Thyroid gland (tissue), 4 donors: ENCODE measurements at regions not wholly inside any gene's neighbourhood (a gene's known extent, or its start where the extent isn't known, plus 50 kb on each side); places are given as distances from the start of the nearest gene placed in this dataset.

Source experiments
- DNase-seq, 2 donors: peaks; one replicate each; pipeline ENCODE4 v3.0.0-alpha.2; 2019
- H3K27ac ChIP-seq, 3 donors: fragments of 200-600 bp; sonication (generic); 1 replicate in 2 of 3; 2 replicates in 1 of 3; pipeline ENCODE4 v1.5.1; 2016 to 2019; ENCODE audit warnings: mild to moderate bottlenecking in 1 of 3, moderate library complexity in 1 of 3
- H3K27me3 ChIP-seq: fragments of 200-600 bp; sonication (generic); one replicate; pipeline ENCODE4 v1.5.1; 2019
- H3K36me3 ChIP-seq, 2 donors: fragments of 200-600 bp; sonication (generic); one replicate each; pipeline ENCODE4 v1.5.1; 2016 to 2019
- H3K4me1 ChIP-seq, 2 donors: fragments of 200-600 bp; sonication (generic); one replicate each; pipeline ENCODE4 v1.5.1; 2017 to 2019
- H3K4me3 ChIP-seq, 3 donors: fragments of 200-600 bp; sonication (generic); replicated peaks in 1 of 3; 1 replicate in 2 of 3; 2 replicates in 1 of 3; pipeline ENCODE4 v1.5.1; 2016; ENCODE audit warnings: mild to moderate bottlenecking in 1 of 3
- H3K9me3 ChIP-seq: fragments of 200-600 bp; sonication (generic); one replicate; pipeline ENCODE4 v1.5.1; 2017
- CTCF ChIP-seq, 6 experiments: fragments of 200-600 bp in 3 of 6; fragments of 450-650 bp in 3 of 6; sonication (generic) in 3 of 6; IDR thresholded peaks; one replicate each; pipeline ENCODE4 v1.5.1; 2016 to 2019; ENCODE audit warnings: antibody characterized with exemption in 6 of 6, mild to moderate bottlenecking in 2 of 6, inconsistent platforms in 1 of 6, moderate library complexity in 1 of 6
- POLR2A ChIP-seq, 2 donors: fragments of 450-650 bp; IDR thresholded peaks; one replicate each; pipeline ENCODE4 v1.6.1; 2017; ENCODE audit warnings: antibody characterized with exemption in 2 of 2, mild to moderate bottlenecking in 2 of 2, moderate library complexity in 1 of 2
- WGBS, 2 donors: methylation state at CpG; one replicate each; pipeline ENCODE4 v1.1.5; 2017; 5-methylcytosine and 5-hydroxymethylcytosine counted together
- intact Hi-C: fragments of 100-400 bp; cut with DNase I; formaldehyde crosslinking; loops from one replicate; pipeline ENCODE4 v1.15.1; 2023

DNA sequence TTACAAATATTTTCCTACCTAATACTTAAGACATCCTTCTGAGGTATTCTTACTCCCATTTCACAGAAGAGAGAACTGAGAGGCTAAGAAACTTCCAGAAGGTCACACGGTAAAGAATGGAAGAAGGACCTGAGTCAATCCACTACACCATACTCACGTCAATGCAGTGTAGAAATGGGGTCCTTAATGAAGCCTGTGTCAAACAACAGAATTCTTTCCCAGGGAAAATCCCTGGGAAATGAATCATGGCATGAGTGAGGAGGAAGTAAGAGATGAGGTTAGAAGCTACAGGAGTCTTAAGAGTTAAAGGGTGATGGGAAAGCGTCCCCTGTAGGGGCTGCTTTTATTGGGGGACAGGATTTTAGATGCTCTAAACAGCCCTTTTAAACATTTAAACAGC lies 147.9 kb downstream of the C11orf91 start:
- Histone ChIP-seq H3K4me3 (no peak overlapping the region), H3K36me3 (no peaks in the 10 kb centered on the region), H3K27me3 (no peaks in the 10 kb centered on the region), H3K27ac (no peak overlapping the region), H3K9me3 (no peaks in the 10 kb centered on the region), H3K4me1 (no peaks in the 10 kb centered on the region)
- intact Hi-C loops: no loop called here
- no peak for TF ChIP-seq CTCF (IDR thresholded peaks at IDR 0.05)
- TF ChIP-seq POLR2A (IDR thresholded peaks at IDR 0.05): no peak
- DNase-seq: no peak
- 91 to 93% methylated on average over 3 of the region's 3 CpGs for WGBS, 2 donors

DNA sequence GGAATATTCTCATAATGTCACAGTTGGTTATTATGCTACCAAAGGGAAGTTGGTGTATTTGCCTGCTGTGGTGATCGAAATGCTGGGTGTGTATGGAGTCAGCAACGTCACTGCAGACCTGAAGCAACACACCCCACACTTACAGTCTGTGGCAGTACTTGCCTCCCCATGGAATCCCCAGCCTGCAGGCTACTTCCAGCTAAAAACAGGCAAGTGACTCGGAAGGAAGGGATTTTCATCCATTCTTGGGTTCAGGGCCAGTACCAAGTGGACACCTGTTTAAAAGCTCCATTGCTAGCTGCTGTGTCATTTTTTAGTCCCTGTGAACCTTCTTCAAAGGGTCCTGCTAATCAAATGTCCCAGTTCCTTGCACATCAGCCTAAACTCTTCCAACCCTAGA lies 149.6 kb downstream of the C11orf91 start:
- 89 to 100% methylated on average over 3 of the region's 3 CpGs for WGBS, 2 donors
- DNase-seq: no peak
- intact Hi-C loops: no loop called here
- no peak for TF ChIP-seq POLR2A (IDR thresholded peaks at IDR 0.05)
- no peak for TF ChIP-seq CTCF (IDR thresholded peaks at IDR 0.05)
- Histone ChIP-seq H3K4me1 (no peaks in the 10 kb centered on the region), H3K36me3 (no peaks in the 10 kb centered on the region), H3K9me3 (no peaks in the 10 kb centered on the region), H3K4me3 (no peak overlapping the region), H3K27ac (no peak overlapping the region), H3K27me3 (no peaks in the 10 kb centered on the region)

DNA sequence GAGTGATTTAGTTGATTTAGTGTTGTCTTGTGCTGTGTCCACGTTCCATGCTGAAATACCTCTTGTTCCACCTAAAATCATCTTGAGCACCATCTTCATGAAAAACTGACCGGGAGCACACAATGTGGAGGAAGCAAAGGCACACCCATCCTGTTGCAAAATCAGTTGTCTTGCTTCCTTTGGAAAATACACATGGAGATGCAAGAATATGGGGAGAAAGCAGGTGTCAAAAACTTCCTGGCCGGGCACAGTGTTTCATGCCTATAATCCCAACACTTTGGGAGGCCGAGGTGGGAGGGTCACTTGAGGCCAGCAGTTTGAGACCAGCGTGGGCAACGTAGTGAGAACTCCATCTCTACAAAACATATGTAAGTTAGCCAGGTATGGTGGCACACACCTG lies 151.1 kb downstream of the C11orf91 start:
- H3K4me3 ChIP-seq: no peak overlapping the region
- H3K9me3 ChIP-seq: no peaks in the 10 kb centered on the region
- no peak overlapping the region for H3K27ac ChIP-seq
- H3K27me3 ChIP-seq: no peaks in the 10 kb centered on the region
- no peaks in the 10 kb centered on the region for H3K4me1 ChIP-seq
- H3K36me3 ChIP-seq: no peaks in the 10 kb centered on the region
- TF ChIP-seq POLR2A (IDR thresholded peaks at IDR 0.05): no peak
- WGBS, 2 donors: 62% methylated on average over 6 of the region's 6 CpGs
- DNase-seq: no peak
- intact Hi-C loops: no loop called here

DNA sequence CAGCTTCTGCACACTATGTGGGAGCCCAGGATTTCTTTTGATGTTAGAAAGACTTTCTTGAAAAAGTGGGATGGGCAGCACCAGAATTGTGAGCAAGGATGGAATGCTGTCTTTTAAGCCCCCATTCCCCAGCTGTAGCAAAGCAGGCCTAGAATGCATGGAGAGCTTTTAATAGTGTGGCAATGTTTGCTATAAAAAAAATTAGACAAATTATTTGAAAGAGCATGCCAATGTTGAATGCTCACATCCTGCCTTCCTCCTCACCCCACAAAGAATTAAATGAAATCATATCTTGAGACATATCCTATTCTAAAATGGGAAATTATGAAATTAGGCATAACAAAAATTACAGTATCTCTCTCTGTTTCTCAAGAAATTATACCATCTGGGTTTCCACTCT lies 154.7 kb downstream of the C11orf91 start:
- no peak for DNase-seq
- Histone ChIP-seq H3K4me1 (no peaks in the 10 kb centered on the region), H3K27me3 (no peaks in the 10 kb centered on the region), H3K9me3 (no peaks in the 10 kb centered on the region), H3K36me3 (no peaks in the 10 kb centered on the region), H3K27ac (no peak overlapping the region), H3K4me3 (no peak overlapping the region)
- TF ChIP-seq POLR2A (IDR thresholded peaks at IDR 0.05): no peak
- intact Hi-C loops: loop anchor here (2.0 kb wide), 1 partner anchor 141 kb away; no protein-coding TSS in a partner anchor

DNA sequence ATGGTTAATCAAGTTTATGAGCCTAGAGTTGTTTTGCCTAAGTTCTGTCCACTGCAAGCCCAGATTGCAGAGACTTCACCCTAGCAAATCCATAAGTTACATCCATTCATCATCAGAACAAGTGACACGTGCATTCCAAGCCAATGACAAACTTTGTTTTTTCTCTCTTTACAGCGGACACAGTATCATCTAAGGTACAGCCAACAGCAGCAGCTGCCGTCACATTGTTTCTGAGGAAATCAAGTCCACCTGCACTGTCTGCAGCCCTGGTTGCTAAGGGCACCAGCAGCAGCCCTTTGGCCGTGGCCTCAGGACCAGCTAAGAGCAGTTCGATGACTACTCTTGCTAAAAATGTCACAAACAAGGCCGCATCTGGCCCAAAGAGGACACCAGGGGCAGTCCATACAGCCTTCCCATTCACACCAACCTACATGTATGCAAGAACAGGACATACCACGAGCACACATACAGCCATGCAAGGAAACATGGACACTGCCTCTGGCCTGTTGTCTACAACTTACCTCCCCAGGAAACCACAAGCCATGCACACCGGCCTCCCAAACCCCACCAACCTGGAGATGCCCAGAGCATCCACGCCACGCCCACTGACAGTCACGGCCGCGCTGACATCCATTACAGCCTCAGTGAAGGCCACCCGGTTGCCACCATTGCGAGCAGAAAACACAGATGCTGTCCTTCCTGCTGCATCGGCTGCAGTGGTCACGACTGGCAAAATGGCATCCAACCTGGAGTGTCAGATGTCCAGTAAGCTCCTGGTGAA lies 155.8 kb downstream of the C11orf91 start:
- DNase-seq: no peak
- Histone ChIP-seq H3K27ac (no peak overlapping the region), H3K9me3 (no peaks in the 10 kb centered on the region), H3K27me3 (no peaks in the 10 kb centered on the region), H3K4me1 (no peaks in the 10 kb centered on the region), H3K36me3 (no peaks in the 10 kb centered on the region), H3K4me3 (no peak overlapping the region)
- intact Hi-C loops: loop anchor here (2.0 kb wide), 1 partner anchor 142 kb away; no protein-coding TSS in a partner anchor
- TF ChIP-seq CTCF (IDR thresholded peaks at IDR 0.05): no peak
- TF ChIP-seq POLR2A (IDR thresholded peaks at IDR 0.05): no peak
- WGBS, 2 donors: 93 to 94% methylated on average over 14 to 17 of the region's 17 CpGs

- no peak overlapping the region for H3K4me3 ChIP-seq
These were observed 156.8 kb downstream of the C11orf91 start for GRCh38 chr11:33543823-33544222.

More at GRCh38 chr11:33543823-33544222, 156.8 kb downstream of the C11orf91 start:
- intact Hi-C loops: loop anchor here (2.0 kb wide), 1 partner anchor 143 kb away; no protein-coding TSS in a partner anchor
- Histone ChIP-seq H3K4me1 (no peaks in the 10 kb centered on the region), H3K9me3 (no peaks in the 10 kb centered on the region), H3K27me3 (no peaks in the 10 kb centered on the region), H3K36me3 (no peaks in the 10 kb centered on the region), H3K27ac (no peak overlapping the region)
- DNase-seq: no peak
- WGBS, 2 donors: 75 to 90% methylated on average over 3 of the region's 3 CpGs
- TF ChIP-seq CTCF (IDR thresholded peaks at IDR 0.05) (no peak), POLR2A (IDR thresholded peaks at IDR 0.05) (no peak)
